A549 (cell line): ENCODE measurements at regions not wholly inside any gene's neighbourhood (a gene's known extent, or its start where the extent isn't known, plus 50 kb on each side); places are given as distances from the start of the nearest gene placed in this dataset.

Experiments
- ATAC-seq, 2 experiments: fragments of 200-7000 bp in 1 of 2; fragments of >200 bp in 1 of 2; cut with Nextera tagmentation in 1 of 2; cut with Tn5 transposase in 1 of 2; 3 replicates each; pipeline versions ENCODE4 v1.8.0 to v1.9.1; 2018 to 2020; ENCODE audit warnings: mild to moderate bottlenecking in 1 of 2, moderate library complexity in 1 of 2
- CTCF ChIA-PET: fragments of 300-600 bp; sonication (Branson Sonifier 250); formaldehyde crosslinking; extraction: SDS; loops from one replicate; lab custom pipeline; 2021; ENCODE audit warnings: antibody characterized with exemption, inconsistent platforms; lab: Yijun Ruan, JAX
- POLR2A ChIA-PET: fragments of 350-600 bp; formaldehyde crosslinking; extraction: SDS; loops from one replicate; lab custom pipeline; 2021; ENCODE audit warnings: antibody characterized with exemption, inconsistent platforms; lab: Yijun Ruan, JAX
- DNase-seq, 2 experiments: peaks; one replicate each; pipeline versions ENCODE4 v3.0.0 to v3.0.0-alpha.2; 2011 to 2016; ENCODE audit warnings: low read depth in 1 of 2, low spot score in 1 of 2
- FAIRE-seq: peaks from 2 replicates; lab custom pipeline; 2011; peaks lifted over from hg19 to GRCh38; lab: Jason Lieb, UNC
- H3K27ac ChIP-seq, 2 experiments: fragments of >200 bp; sonication (Bioruptor Twin); formaldehyde crosslinking; 3 replicates each; pipeline ENCODE4 v1.5.1; 2016 to 2017
- H3K4me1 ChIP-seq: fragments of >200 bp; sonication (Bioruptor Twin); formaldehyde crosslinking; 3 replicates; pipeline ENCODE4 v1.6.1; 2016
- H3K4me2 ChIP-seq: fragments of >200 bp; sonication (Bioruptor Twin); formaldehyde crosslinking; 3 replicates; pipeline ENCODE4 v1.6.1; 2016
- H3K4me3 ChIP-seq: fragments of >200 bp; sonication (Bioruptor Twin); formaldehyde crosslinking; 3 replicates; pipeline ENCODE4 v1.5.1; 2016
- H3K9me3 ChIP-seq: fragments of >200 bp; sonication (Bioruptor Twin); formaldehyde crosslinking; 3 replicates; pipeline ENCODE4 v1.6.1; 2016
- BHLHE40 ChIP-seq: IDR thresholded peaks from 2 replicates; pipeline ENCODE4 v1.6.1; 2012; ENCODE audit warnings: low read depth, low read length, inconsistent platforms
- CBX2 ChIP-seq: fragments of 200-600 bp; sonication (generic); IDR thresholded peaks from 2 replicates; pipeline ENCODE4 v1.6.1; 2016; ENCODE audit warnings: low read depth, mild to moderate bottlenecking, borderline replicate concordance
- CBX8 ChIP-seq: fragments of 200-600 bp; sonication (generic); IDR thresholded peaks from 2 replicates; pipeline ENCODE4 v1.6.1; 2016
- CHD2 ChIP-seq: fragments of 150-350 bp; IDR thresholded peaks from 2 replicates; pipeline ENCODE4 v1.6.1; 2014; ENCODE audit warnings: low read length; ENCODE audit not compliant: partially characterized antibody
- CHD4 ChIP-seq: fragments of 200-600 bp; sonication (generic); IDR thresholded peaks from 2 replicates; pipeline ENCODE4 v1.6.1; 2016; ENCODE audit warnings: antibody characterized with exemption, mild to moderate bottlenecking, borderline replicate concordance
- E2F6 ChIP-seq: IDR thresholded peaks from 2 replicates; pipeline ENCODE4 v1.6.1; 2012; ENCODE audit warnings: low read depth, borderline replicate concordance
- EHF ChIP-seq: fragments of 250-450 bp; sonication (Bioruptor Pico); IDR thresholded peaks from 2 replicates; pipeline ENCODE4 v1.5.0; 2020; ENCODE audit warnings: mild to moderate bottlenecking
- EHMT2 ChIP-seq: fragments of 200-600 bp; sonication (generic); IDR thresholded peaks from 2 replicates; pipeline ENCODE4 v1.6.1; 2016; ENCODE audit warnings: antibody characterized with exemption, low read depth, mild to moderate bottlenecking, moderate library complexity
- FOSL2 ChIP-seq, 2 experiments: fragments of 450-650 bp in 1 of 2; fragments of >200 bp in 1 of 2; sonication (Bioruptor Twin) in 1 of 2; formaldehyde crosslinking; IDR thresholded peaks; 2 replicates each; pipeline versions ENCODE4 v1.5.0 to v1.6.1; 2016 to 2020; ENCODE audit warnings: mild to moderate bottlenecking in 1 of 2, moderate library complexity in 1 of 2
- GATA3 ChIP-seq: IDR thresholded peaks from 2 replicates; pipeline ENCODE4 v1.6.1; 2012; ENCODE audit warnings: borderline replicate concordance
- HES2 ChIP-seq: fragments of >200 bp; sonication (Bioruptor Twin); formaldehyde crosslinking; IDR thresholded peaks from 2 replicates; pipeline ENCODE4 v1.6.1; 2016
- HOXA7 ChIP-seq: fragments of 250-450 bp; sonication (Bioruptor Pico); IDR thresholded peaks from 2 replicates; pipeline ENCODE4 v1.5.0; 2020; ENCODE audit warnings: mild to moderate bottlenecking, moderate library complexity
- JUN ChIP-seq, 2 experiments: fragments of >200 bp; sonication (Bioruptor Twin); formaldehyde crosslinking; IDR thresholded peaks; 2 replicates in 1 of 2; 3 replicates in 1 of 2; pipeline ENCODE4 v1.6.1; 2016 to 2017
- JUNB ChIP-seq: fragments of >200 bp; sonication (Bioruptor Twin); formaldehyde crosslinking; IDR thresholded peaks from 2 replicates; pipeline ENCODE4 v1.6.1; 2016
- KDM1A ChIP-seq: fragments of 200-600 bp; sonication (generic); IDR thresholded peaks from 2 replicates; pipeline ENCODE4 v1.6.1; 2016; ENCODE audit warnings: low read depth, mild to moderate bottlenecking
- KDM5A ChIP-seq: fragments of 200-600 bp; sonication (generic); IDR thresholded peaks from 2 replicates; pipeline ENCODE4 v1.6.1; 2016; ENCODE audit warnings: antibody characterized with exemption, mild to moderate bottlenecking
- MAZ ChIP-seq: fragments of 150-350 bp; IDR thresholded peaks from 2 replicates; pipeline ENCODE4 v1.6.1; 2014; ENCODE audit warnings: antibody characterized with exemption, low read depth, low read length, borderline replicate concordance
- MYC ChIP-seq: IDR thresholded peaks from 2 replicates; pipeline ENCODE4 v1.6.1; 2012; ENCODE audit warnings: mild to moderate bottlenecking, inconsistent platforms, low read length, improper control_type of control experiment, borderline replicate concordance
- NFE2L2 ChIP-seq: fragments of 150-350 bp; conservative IDR thresholded peaks from 2 replicates; pipeline ENCODE4 v1.6.1; 2014; ENCODE audit warnings: low read length
- NPAS2 ChIP-seq: fragments of 250-450 bp; sonication (Bioruptor Pico); IDR thresholded peaks from 2 replicates; pipeline ENCODE4 v1.8.0; 2022; ENCODE audit warnings: mild to moderate bottlenecking, moderate library complexity, borderline replicate concordance
- POLR2AphosphoS2 ChIP-seq: conservative IDR thresholded peaks from 2 replicates; pipeline ENCODE4 v1.6.1; 2012; ENCODE audit warnings: low read length, improper control_type of control experiment, inconsistent platforms
- RCOR1 ChIP-seq: fragments of 150-350 bp; IDR thresholded peaks from 2 replicates; pipeline ENCODE4 v1.6.1; 2014; ENCODE audit warnings: antibody characterized with exemption, low read length, low read depth
- SMC3 ChIP-seq: fragments of >200 bp; sonication (Bioruptor Twin); formaldehyde crosslinking; IDR thresholded peaks from 3 replicates; pipeline ENCODE4 v1.6.1; 2018; ENCODE audit warnings: inconsistent platforms
- SREBF2 ChIP-seq: fragments of 450-650 bp; IDR thresholded peaks from 2 replicates; pipeline ENCODE4 v1.6.1; 2014; ENCODE audit warnings: mild to moderate bottlenecking, moderate library complexity
- TP53 ChIP-seq: fragments of 250-450 bp; sonication (Bioruptor Pico); IDR thresholded peaks from 2 replicates; pipeline ENCODE4 v1.5.0; 2021; ENCODE audit warnings: mild to moderate bottlenecking, moderate library complexity
- USF2 ChIP-seq: fragments of 450-650 bp; IDR thresholded peaks from 2 replicates; pipeline ENCODE4 v1.6.1; 2014; ENCODE audit warnings: antibody characterized with exemption
- ZFP36 ChIP-seq: fragments of 450-650 bp; IDR thresholded peaks from 2 replicates; pipeline ENCODE4 v1.6.1; 2014; ENCODE audit warnings: borderline replicate concordance; ENCODE audit not compliant: partially characterized antibody
- WGBS: methylation state at CpG from one replicate; pipeline ENCODE4 v1.1.6; 2017; ENCODE audit errors: missing lambda C conversion rate; 5-methylcytosine and 5-hydroxymethylcytosine counted together

GRCh38 chrX:116289592-116289991 lies 119.0 kb downstream of the AGTR2 start:
- FAIRE-seq (no peak), DNase-seq (no peak), ATAC-seq (no peak)
- H3K4me3 ChIP-seq = no peak overlapping the region
- TF ChIP-seq BHLHE40 (no peak), GATA3 (no peak), NPAS2 (no peak), KDM1A (no peak), NFE2L2 (no peak)
- H3K4me1 ChIP-seq = 0 out of 3 replicates have a peak, but pooled peaks cover 7% of the 10 kb centered on the region
- H3K4me2 ChIP-seq = no peak overlapping the region
- ChIA-PET POLR2A (no interaction called here), CTCF (no interaction called here)
- H3K9me3 ChIP-seq = no peaks in the 10 kb centered on the region
- H3K27ac ChIP-seq = no peak overlapping the region

- WGBS = 0% methylated on average over 1 of the region's 1 CpG
- H3K4me2 ChIP-seq = no peak overlapping the region
- no peak for DNase-seq
- CTCF ChIA-PET = no interaction called here
- H3K9me3 ChIP-seq = no peaks in the 10 kb centered on the region
- no peak overlapping the region for H3K4me3 ChIP-seq
- no peak for FAIRE-seq
- TF ChIP-seq CBX8 = no peak
- no peak for TF ChIP-seq JUN (IDR thresholded peaks at IDR 0.05)
- no peak for TF ChIP-seq CBX2
- TF ChIP-seq MYC = no peak
- no peak for TF ChIP-seq ZFP36
- no peak for TF ChIP-seq TP53 (CRISPR knock-in tag)
- no peak for TF ChIP-seq CHD2
- no peak for TF ChIP-seq USF2
- no peak for TF ChIP-seq FOSL2 (IDR thresholded peaks at IDR 0.05)
- TF ChIP-seq FOSL2 (CRISPR knock-in tag; IDR thresholded peaks at IDR 0.05) = no peak
- TF ChIP-seq SMC3 = no peak
- no peak for TF ChIP-seq MAZ
- TF ChIP-seq, all 56 proteins: peak for 0
- ATAC-seq = no peak
- POLR2A ChIA-PET = no interaction called here
- Histone ChIP-seq H3K4me1 (0 out of 3 replicates have a peak, but pooled peaks cover 2% of the 10 kb centered on the region), H3K27ac (no peak overlapping the region)
Measured at GRCh38 chrX:116290359-116290758, 119.8 kb downstream of the AGTR2 start.

GRCh38 chrX:116292183-116292582 lies 121.6 kb downstream of the AGTR2 start:
- CTCF ChIA-PET = no interaction called here
- POLR2A ChIA-PET = no interaction called here

GRCh38 chrX:116298956-116299355 lies 128.4 kb downstream of the AGTR2 start:
- H3K4me3 ChIP-seq = no peak overlapping the region
- no peak overlapping the region for H3K4me2 ChIP-seq
- ChIA-PET POLR2A (no interaction called here), CTCF (interaction anchor here (0.8 kb wide), 1 partner anchor 16 kb away, joined by 3 read pairs; no protein-coding TSS in a partner anchor)
- no peak overlapping the region for H3K27ac ChIP-seq
- 56% methylated on average over 3 of the region's 3 CpGs for whole genome bisulfite sequencing
- FAIRE-seq = no peak
- DNase-seq = no peak
- ATAC-seq = no peak
- H3K9me3 ChIP-seq = no peaks in the 10 kb centered on the region
- H3K4me1 ChIP-seq = no peaks in the 10 kb centered on the region
- TF ChIP-seq JUNB (no peak), POLR2AphosphoS2 (no peak), TP53 (CRISPR knock-in tag) (no peak), NFE2L2 (no peak), CHD2 (no peak), MAZ (no peak), FOSL2 (IDR thresholded peaks at IDR 0.05) (no peak), FOSL2 (CRISPR knock-in tag; IDR thresholded peaks at IDR 0.05) (no peak)

More at GRCh38 chrX:116292183-116292582, 121.6 kb downstream of the AGTR2 start:
- H3K4me2 ChIP-seq = no peak overlapping the region
- WGBS = 63% methylated on average over 4 of the region's 4 CpGs
- no peaks in the 10 kb centered on the region for H3K9me3 ChIP-seq
- ATAC-seq = no peak
- TF ChIP-seq HOXA7 = no peak
- TF ChIP-seq CHD4 = no peak
- no peak for TF ChIP-seq E2F6
- TF ChIP-seq EHMT2 = no peak
- TF ChIP-seq SREBF2 = no peak
- TF ChIP-seq RCOR1 = no peak
- TF ChIP-seq JUNB = no peak
- no peak for TF ChIP-seq KDM5A
- no peak for TF ChIP-seq EHF (CRISPR knock-in tag)
- no peak for TF ChIP-seq HES2
- DNase-seq = no peak
- no peak overlapping the region for H3K27ac ChIP-seq
- FAIRE-seq = peak; percentile 56
- H3K4me3 ChIP-seq = no peak overlapping the region
- H3K4me1 ChIP-seq = no peaks in the 10 kb centered on the region
